ENCODE measurements at regions not wholly inside any gene's neighbourhood (a gene's known extent, or its start where the extent isn't known, plus 50 kb on each side); places are given as distances from the start of the nearest gene placed in this dataset.

DNA sequence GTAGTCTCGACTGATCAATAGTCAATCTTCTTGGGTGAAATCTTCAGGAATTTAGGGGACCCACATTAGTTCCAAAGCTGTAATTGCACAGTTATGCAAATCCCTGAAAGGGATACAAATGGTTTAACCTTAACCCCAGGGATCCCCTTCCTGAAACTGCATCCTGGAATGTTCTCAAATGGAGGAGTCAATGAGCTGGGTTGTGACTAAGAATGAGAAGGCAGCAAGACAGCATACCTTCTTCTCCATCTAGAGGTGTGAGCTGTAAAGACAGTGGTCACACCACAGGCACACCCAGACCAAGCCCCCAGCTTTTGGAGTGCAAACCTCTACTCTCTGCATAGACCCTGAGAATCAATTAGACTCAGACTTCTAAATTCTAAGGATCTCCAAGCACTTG lies 164.7 kb upstream of the MEIS1 start (continued):
- TF ChIP-seq, protein P1, sequence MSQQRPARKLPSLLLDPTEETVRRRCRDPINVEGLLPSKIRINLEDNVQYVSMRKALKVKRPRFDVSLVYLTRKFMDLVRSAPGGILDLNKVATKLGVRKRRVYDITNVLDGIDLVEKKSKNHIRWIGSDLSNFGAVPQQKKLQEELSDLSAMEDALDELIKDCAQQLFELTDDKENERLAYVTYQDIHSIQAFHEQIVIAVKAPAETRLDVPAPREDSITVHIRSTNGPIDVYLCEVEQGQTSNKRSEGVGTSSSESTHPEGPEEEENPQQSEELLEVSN (IDR thresholded peaks at IDR 0.05) = no peak
- TF ChIP-seq, protein P2, sequence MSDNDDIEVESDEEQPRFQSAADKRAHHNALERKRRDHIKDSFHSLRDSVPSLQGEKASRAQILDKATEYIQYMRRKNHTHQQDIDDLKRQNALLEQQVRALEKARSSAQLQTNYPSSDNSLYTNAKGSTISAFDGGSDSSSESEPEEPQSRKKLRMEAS (IDR thresholded peaks at IDR 0.05) = no peak
- TF ChIP-seq EZH2 (IDR thresholded peaks at IDR 0.05; ENCODE audit: low read depth, low read length, severe bottlenecking) (no peak), CBX8 (IDR thresholded peaks at IDR 0.05; ENCODE audit: borderline replicate concordance, low read depth, low read length) (no peak), CREB1 (IDR thresholded peaks at IDR 0.05) (no peak), POLR2AphosphoS5 (IDR thresholded peaks at IDR 0.05; ENCODE audit: low read depth, low read length) (no peak; the same call in 1 of the 2 replicates), SP1 (IDR thresholded peaks at IDR 0.05; ENCODE audit: low read depth, low read length) (no peak), BCL11A (IDR thresholded peaks at IDR 0.05; ENCODE audit: low read depth in 2 of 2, low read length in 2 of 2) (no peak), CHD2 (IDR thresholded peaks at IDR 0.05; ENCODE audit: low read length) (no peak), RBBP5 (IDR thresholded peaks at IDR 0.05; ENCODE audit: borderline replicate concordance, low read depth, low read length) (no peak), RAD21 (IDR thresholded peaks at IDR 0.05 in 1 of 2, conservative IDR thresholded peaks at IDR 0.05 in 1 of 2; ENCODE audit: low read depth in 2 of 2, low read length in 2 of 2) (peak; percentile 46 to 57), KDM5A (IDR thresholded peaks at IDR 0.05; ENCODE audit: low read length) (no peak), RNF2 (IDR thresholded peaks at IDR 0.05; ENCODE audit: borderline replicate concordance, low read depth, low read length, missing control alignments, poor library complexity, severe bottlenecking) (no peak), PHF8 (conservative IDR thresholded peaks at IDR 0.05; ENCODE audit: low read depth, low read length) (no peak), GTF2F1 (IDR thresholded peaks at IDR 0.05; ENCODE audit: borderline replicate concordance, low read depth, low read length) (no peak), CTBP2 (IDR thresholded peaks at IDR 0.05; ENCODE audit: borderline replicate concordance, insufficient read depth, insufficient read length, low read length) (no peak), NANOG (IDR thresholded peaks at IDR 0.05; ENCODE audit: insufficient read depth, low read depth, low read length, poor library complexity, severe bottlenecking) (no peak), FOSL1 (IDR thresholded peaks at IDR 0.05; ENCODE audit: insufficient read depth, low read depth, low read length) (no peak), HDAC2 (IDR thresholded peaks at IDR 0.05; ENCODE audit: borderline replicate concordance in 1 of 2, low read depth in 2 of 2, low read length in 2 of 2) (no peak)
